ENCODE measurements at regions not wholly inside any gene's neighbourhood (a gene's known extent, or its start where the extent isn't known, plus 50 kb on each side); places are given as distances from the start of the nearest gene placed in this dataset.

DNA sequence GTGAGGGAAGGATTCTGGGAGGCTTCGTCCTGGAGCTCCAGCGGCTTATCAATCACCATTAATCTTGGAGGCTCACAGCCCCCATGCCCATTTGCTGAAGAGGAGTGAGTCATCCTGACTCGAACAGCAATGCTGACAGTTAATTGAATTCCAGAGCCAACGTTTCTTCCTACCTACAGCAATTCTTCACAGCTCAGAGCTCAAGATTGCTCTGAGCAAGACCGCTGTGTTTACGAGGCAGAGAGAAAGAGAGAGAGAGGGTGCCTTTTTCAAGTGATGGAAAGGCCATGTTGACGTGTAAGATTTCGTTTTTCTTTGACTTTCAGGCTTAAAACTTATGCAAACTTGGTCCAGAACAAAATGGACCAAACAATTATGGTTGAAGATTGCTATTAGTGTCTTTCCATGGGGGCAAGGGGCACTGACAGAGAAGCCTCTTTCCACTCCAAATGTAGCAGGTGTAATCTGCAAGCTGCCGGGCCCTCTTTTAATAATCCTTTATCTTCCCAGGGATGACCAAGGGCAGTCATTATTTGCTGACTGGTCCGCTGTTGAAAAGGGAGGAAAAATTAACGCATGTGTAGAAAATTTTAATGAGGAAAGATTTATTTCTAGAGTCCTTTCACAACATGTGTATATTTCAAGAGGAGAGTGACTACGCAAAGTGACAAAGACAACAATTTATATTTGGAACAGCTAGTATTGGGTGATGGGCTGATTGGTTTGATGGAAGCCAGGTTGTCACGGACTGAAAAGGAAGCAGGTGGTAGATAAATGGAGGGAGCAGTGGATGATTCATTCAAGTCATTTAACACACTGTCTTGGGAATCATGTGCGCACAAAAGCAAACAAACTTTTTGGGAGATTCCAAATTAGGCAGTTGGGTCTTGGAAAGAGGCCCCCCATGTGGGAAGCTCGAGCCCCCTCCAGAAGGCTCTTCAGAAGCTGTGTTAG lies 136.1 kb upstream of the IRF2BP2 start:
- no peak for DNase-seq

GRCh38 chr1:234745276-234745675 lies 135.3 kb upstream of the IRF2BP2 start:
- DNase-seq = no peak

DNA sequence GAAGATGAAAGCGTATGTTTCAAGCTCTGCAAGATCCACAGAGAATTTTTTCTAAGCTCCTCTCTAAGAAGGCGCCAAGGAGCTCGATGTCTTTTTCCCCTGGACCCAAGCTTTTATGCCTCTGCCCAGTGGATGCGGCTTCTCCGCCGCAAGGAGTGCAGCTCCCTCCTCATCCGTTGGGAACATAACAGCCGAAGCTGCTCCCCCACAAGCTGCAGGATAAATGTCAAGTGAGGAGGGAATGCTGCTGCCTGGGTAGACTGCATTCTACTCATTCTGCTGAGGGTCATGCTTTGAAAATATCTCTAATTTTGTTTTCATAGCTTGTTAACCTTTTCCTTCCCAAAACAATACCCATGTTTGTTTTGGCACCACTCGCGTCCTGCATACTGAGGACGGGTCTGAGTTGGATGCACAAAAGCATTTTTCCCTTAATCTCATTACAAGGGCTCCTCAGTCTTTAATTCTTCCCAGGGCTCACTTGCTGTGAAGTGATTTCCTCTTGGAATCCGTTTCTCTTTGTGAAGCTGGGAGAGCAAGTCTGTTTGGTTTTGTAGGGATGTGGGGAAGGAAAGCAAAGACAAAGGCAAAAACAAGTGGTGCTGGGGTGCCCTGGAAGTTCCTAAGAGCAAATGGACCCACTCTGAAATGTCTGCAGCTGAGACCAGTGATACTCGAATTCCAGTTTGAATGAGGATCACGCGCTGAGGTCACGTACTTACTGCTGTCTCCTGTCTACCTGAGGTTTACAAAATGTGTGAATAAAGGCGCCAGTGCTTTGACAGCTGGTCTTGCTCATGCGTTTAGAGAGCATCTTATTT lies 134.0 kb upstream of the IRF2BP2 start:
- no peak for DNase-seq

- DNase-seq = no peak
Observed at GRCh38 chr1:234742622-234743021, 132.6 kb upstream of the IRF2BP2 start.

- no peak for DNase-seq
Observed at GRCh38 chr1:234737967-234738314, 128.0 kb upstream of the IRF2BP2 start.

- DNase-seq = no peak
Observed at GRCh38 chr1:234735916-234736315, 125.9 kb upstream of the IRF2BP2 start.

DNA sequence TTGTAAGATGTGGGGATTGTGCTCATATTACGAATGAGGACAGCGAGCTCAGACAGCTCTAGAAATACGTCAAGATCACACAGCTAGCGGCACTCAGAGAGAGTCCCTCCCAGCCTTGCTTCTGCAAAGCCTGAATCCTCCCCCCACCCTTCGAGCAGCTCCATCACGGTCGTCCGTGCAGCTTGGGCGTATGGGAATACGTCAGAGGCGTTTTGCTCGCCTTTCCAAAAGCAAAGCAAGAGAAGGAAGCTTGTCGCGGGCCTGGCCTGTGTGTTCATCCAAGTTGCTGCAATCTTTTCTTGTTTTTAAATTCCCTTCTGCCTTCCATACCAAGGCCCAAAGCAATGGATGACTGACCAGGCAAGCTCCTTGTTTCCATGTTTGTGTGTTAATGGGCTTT lies 125.5 kb upstream of the IRF2BP2 start:
- DNase-seq = no peak

- no peak for DNase-seq
Observed at GRCh38 chr1:234734869-234735268, 124.9 kb upstream of the IRF2BP2 start.

DNA sequence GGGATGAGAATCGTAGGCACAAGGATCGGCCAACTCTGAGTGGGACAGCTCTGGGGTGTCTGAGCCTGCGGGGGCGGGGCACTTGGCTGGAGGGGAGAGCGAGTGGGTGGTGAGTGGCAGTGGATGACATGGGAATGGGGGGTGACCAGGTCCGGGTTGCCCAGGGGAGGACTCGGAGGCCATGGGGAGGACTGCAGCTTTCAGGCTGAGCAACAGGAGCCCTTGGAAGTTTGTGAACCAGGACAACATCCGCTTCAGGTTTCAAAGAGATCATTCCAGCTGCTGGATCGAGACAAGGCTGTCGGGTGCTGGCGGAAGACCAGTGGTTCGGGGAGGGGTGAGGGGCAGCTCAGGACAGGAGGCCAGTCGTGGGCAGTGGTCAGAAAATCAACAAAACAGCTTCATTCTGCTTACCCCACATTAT lies 124.4 kb upstream of the IRF2BP2 start:
- no peak for DNase-seq

DNA sequence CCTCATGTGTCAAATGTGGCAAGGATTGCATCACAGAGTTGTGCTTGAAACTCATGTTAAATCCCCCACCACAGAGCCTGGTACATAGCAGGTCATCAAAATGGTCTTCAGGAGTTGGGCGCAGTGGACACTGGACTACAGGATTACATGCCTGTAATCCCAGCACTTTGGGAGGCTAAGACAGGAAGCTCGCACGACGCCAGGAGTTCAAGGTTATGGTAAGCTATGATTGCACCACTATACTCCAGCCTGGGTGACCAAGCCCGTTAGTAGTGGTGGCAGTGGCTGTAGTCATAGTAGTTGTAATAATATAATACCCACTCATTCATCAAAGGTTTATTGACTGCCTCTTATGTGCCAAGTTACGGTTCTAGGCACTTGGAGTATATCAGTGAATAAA lies 123.4 kb upstream of the IRF2BP2 start:
- DNase-seq = no peak

- DNase-seq = no peak
Observed at GRCh38 chr1:234732671-234733390, 122.9 kb upstream of the IRF2BP2 start.

- no peak for DNase-seq
Observed at GRCh38 chr1:234732260-234732659, 122.3 kb upstream of the IRF2BP2 start.

- DNase-seq = peak; percentile 49
Observed at GRCh38 chr1:234731569-234732085, 121.6 kb upstream of the IRF2BP2 start.

GRCh38 chr1:234730770-234731568 lies 121.0 kb upstream of the IRF2BP2 start:
- DNase-seq = peak; percentile 63

DNA sequence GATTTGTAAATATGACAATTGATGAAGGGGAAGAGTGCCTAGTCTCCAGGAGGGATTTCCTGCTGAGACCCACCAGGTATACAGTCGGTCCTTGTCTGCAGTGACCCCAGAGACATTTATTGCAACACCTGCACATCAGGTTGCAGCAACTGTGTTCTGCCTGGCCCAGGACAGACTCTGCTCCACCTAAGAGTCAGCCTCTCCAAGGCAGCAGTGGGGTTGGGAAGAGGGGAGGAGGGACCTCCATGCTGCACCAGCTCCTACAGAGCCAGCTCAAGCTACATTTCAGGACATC lies 120.4 kb upstream of the IRF2BP2 start:
- DNase-seq = no peak

- DNase-seq = no peak
Observed at GRCh38 chr1:234729561-234730474, 119.8 kb upstream of the IRF2BP2 start.

DNA sequence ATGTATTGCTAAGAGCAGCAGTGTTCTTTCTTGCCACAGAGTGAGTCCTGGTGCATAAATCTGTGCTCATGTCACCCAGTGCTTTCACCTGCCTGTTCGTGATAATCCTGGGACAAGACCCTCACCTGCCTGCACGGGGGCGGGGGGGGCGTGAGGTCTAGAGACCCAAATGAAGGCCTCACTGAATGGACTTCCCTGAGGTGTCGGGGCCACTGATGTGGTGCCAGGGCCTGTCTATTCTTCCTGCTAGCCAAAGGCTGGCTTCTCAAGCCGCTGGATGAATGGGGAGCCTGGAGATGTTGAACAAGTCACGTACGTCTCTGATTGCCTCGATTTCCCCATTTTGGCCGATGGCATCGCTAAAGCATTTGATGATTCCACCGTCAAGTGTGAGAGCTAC lies 118.8 kb upstream of the IRF2BP2 start:
- no peak for DNase-seq

- DNase-seq = no peak
Observed at GRCh38 chr1:234727018-234727940, 117.3 kb upstream of the IRF2BP2 start.

GRCh38 chr1:234726359-234726943 lies 116.5 kb upstream of the IRF2BP2 start:
- no peak for DNase-seq

All from stimulated activated CD4-positive, alpha-beta T cell treated with anti-CD3 and anti-CD28 coated beads, Interleukin-15, amount 100 ng/mL, for 24 hours (primary cell).